ENCODE measurements at regions not wholly inside any gene's neighbourhood (a gene's known extent, or its start where the extent isn't known, plus 50 kb on each side); places are given as distances from the start of the nearest gene placed in this dataset.

GRCh38 chr21:31803039-31804007 is 69.5 kb upstream of the HUNK start:
- TF ChIP-seq EZH2 (IDR thresholded peaks at IDR 0.05) (no peak), EZH2phosphoT487 (IDR thresholded peaks at IDR 0.05) (no peak), CTCF (IDR thresholded peaks at IDR 0.05) (no peak)
- Histone ChIP-seq H3K4me1 (peaks cover 9% of the 10 kb centered on the region), H3K4me3 (no peak overlapping the region), H3F3A (ENCODE audit: low read depth) (no peaks in the 10 kb centered on the region), H3K36me3 (no peaks in the 10 kb centered on the region), H2AFZ (replicated peaks) (no peak overlapping the region), H3K9me3 (ENCODE audit: low read depth) (no peaks in the 10 kb centered on the region), H3K4me2 (no peak overlapping the region), H3K27ac (no peak overlapping the region), H3K79me2 (ENCODE audit: low read depth) (no peaks in the 10 kb centered on the region), H3K9ac (no peak overlapping the region), H4K20me1 (ENCODE audit: low read depth) (no peaks in the 10 kb centered on the region), H3K27me3 (no peaks in the 10 kb centered on the region)
- Mint-ChIP-seq H3K4me3 (no peak overlapping the region), H3K4me1 (peaks cover 40% of the 10 kb centered on the region), H3K27me3 (ENCODE audit: insufficient read depth, low read depth) (peaks cover 13% of the 10 kb centered on the region), H3K36me3 (no peaks in the 10 kb centered on the region), H3K27ac (peak overlapping the region; percentile 2), H3K9me3 (no peaks in the 10 kb centered on the region)
- no peak for DNase-seq (ENCODE audit: low spot score)

- H3K4me1 ChIP-seq, result peaks cover 9% of the 10 kb centered on the region
- no peaks in the 10 kb centered on the region for H3K79me2 ChIP-seq (ENCODE audit: low read depth)
- peaks cover 10% of the 10 kb centered on the region for H3K27me3 Mint-ChIP-seq (ENCODE audit: insufficient read depth, low read depth)
- H3K9me3 ChIP-seq (ENCODE audit: low read depth), result no peaks in the 10 kb centered on the region
- TF ChIP-seq CTCF (IDR thresholded peaks at IDR 0.05) (no peak), EZH2 (IDR thresholded peaks at IDR 0.05) (no peak), EZH2phosphoT487 (IDR thresholded peaks at IDR 0.05) (no peak)
- no peak overlapping the region for H3K27ac ChIP-seq
- H2AFZ ChIP-seq (replicated peaks), result no peak overlapping the region
- DNase-seq (ENCODE audit: low spot score), result no peak
- H3K9ac ChIP-seq, result no peak overlapping the region
- no peak overlapping the region for H3K4me3 ChIP-seq
- peaks cover 41% of the 10 kb centered on the region for H3K4me1 Mint-ChIP-seq
- no peaks in the 10 kb centered on the region for H3K27me3 ChIP-seq
- H3K36me3 ChIP-seq, result no peaks in the 10 kb centered on the region
- H3F3A ChIP-seq (ENCODE audit: low read depth), result no peaks in the 10 kb centered on the region
- H3K27ac Mint-ChIP-seq, result peak overlapping the region; percentile 4
- no peak overlapping the region for H3K4me3 Mint-ChIP-seq
- no peak overlapping the region for H3K4me2 ChIP-seq
- no peaks in the 10 kb centered on the region for H4K20me1 ChIP-seq (ENCODE audit: low read depth)
- no peaks in the 10 kb centered on the region for H3K36me3 Mint-ChIP-seq
- no peaks in the 10 kb centered on the region for H3K9me3 Mint-ChIP-seq
Measured at GRCh38 chr21:31802331-31802730, 70.4 kb upstream of the SCAF4 start.

- H3K9me3 Mint-ChIP-seq, result no peaks in the 10 kb centered on the region
- Histone ChIP-seq H3K4me2 (no peak overlapping the region), H3K27ac (no peak overlapping the region), H3K4me1 (peaks cover 9% of the 10 kb centered on the region), H3F3A (ENCODE audit: low read depth) (no peaks in the 10 kb centered on the region), H3K9me3 (ENCODE audit: low read depth) (no peaks in the 10 kb centered on the region), H2AFZ (replicated peaks) (no peak overlapping the region), H3K4me3 (no peak overlapping the region), H3K79me2 (ENCODE audit: low read depth) (no peaks in the 10 kb centered on the region), H3K36me3 (no peaks in the 10 kb centered on the region), H4K20me1 (ENCODE audit: low read depth) (no peaks in the 10 kb centered on the region), H3K27me3 (no peaks in the 10 kb centered on the region), H3K9ac (no peak overlapping the region)
- no peak for TF ChIP-seq EZH2 (IDR thresholded peaks at IDR 0.05)
- TF ChIP-seq EZH2phosphoT487 (IDR thresholded peaks at IDR 0.05), result no peak
- TF ChIP-seq CTCF (IDR thresholded peaks at IDR 0.05), result no peak
- no peak for DNase-seq (ENCODE audit: low spot score)
- no peak overlapping the region for H3K4me3 Mint-ChIP-seq
- H3K27ac Mint-ChIP-seq, result peak overlapping the region; percentile 84
- H3K36me3 Mint-ChIP-seq, result no peaks in the 10 kb centered on the region
- peaks cover 41% of the 10 kb centered on the region for H3K4me1 Mint-ChIP-seq
- H3K27me3 Mint-ChIP-seq (ENCODE audit: insufficient read depth, low read depth), result peaks cover 10% of the 10 kb centered on the region
Measured at GRCh38 chr21:31801551-31802219, 69.8 kb upstream of the SCAF4 start.
